Rectal smooth muscle tissue (tissue), 1 donor: ENCODE measurements at regions not wholly inside any gene's neighbourhood (a gene's known extent, or its start where the extent isn't known, plus 50 kb on each side); places are given as distances from the start of the nearest gene placed in this dataset.
A peak's percentile ranks its signal among the peaks of the same experiment; 100 is the strongest.

Source experiments
- H3K27ac ChIP-seq: one replicate; pipeline ENCODE4 v1.7.0; 2013; ENCODE audit warnings: low read depth, low read length, inconsistent platforms
- H3K27me3 ChIP-seq: one replicate; pipeline ENCODE4 v1.7.0; 2013; ENCODE audit warnings: low read length; ENCODE audit not compliant: control insufficient read depth, insufficient read depth
- H3K36me3 ChIP-seq: one replicate; pipeline ENCODE4 v1.7.0; 2013; ENCODE audit warnings: low read length; ENCODE audit not compliant: control insufficient read depth, insufficient read depth
- H3K4me1 ChIP-seq: one replicate; pipeline ENCODE4 v1.7.0; 2013; ENCODE audit warnings: low read length; ENCODE audit not compliant: control insufficient read depth, insufficient read depth
- H3K4me3 ChIP-seq: one replicate; pipeline ENCODE4 v1.7.0; 2013; ENCODE audit warnings: low read length
- H3K9ac ChIP-seq: one replicate; pipeline ENCODE4 v1.7.0; 2013; ENCODE audit warnings: low read length

- Histone ChIP-seq H3K36me3 (no peaks in the 10 kb centered on the region), H3K4me1 (peaks cover 2% of the 10 kb centered on the region), H3K27ac (no peak overlapping the region), H3K27me3 (no peaks in the 10 kb centered on the region), H3K4me3 (no peak overlapping the region), H3K9ac (no peak overlapping the region)
Measured at GRCh38 chr1:93815366-93816110, 63.5 kb downstream of the DNTTIP2 start.

GRCh38 chr1:93814795-93815340, 64.1 kb downstream of the DNTTIP2 start:
- no peak overlapping the region for H3K27ac ChIP-seq
- no peaks in the 10 kb centered on the region for H3K36me3 ChIP-seq
- H3K27me3 ChIP-seq = no peaks in the 10 kb centered on the region
- no peak overlapping the region for H3K4me3 ChIP-seq
- no peak overlapping the region for H3K9ac ChIP-seq
- H3K4me1 ChIP-seq = peaks cover 2% of the 10 kb centered on the region

GRCh38 chr1:93814059-93814794, 64.8 kb downstream of the DNTTIP2 start:
- Histone ChIP-seq H3K9ac (no peak overlapping the region), H3K4me3 (no peak overlapping the region), H3K4me1 (peaks cover 2% of the 10 kb centered on the region), H3K27me3 (no peaks in the 10 kb centered on the region), H3K36me3 (no peaks in the 10 kb centered on the region), H3K27ac (no peak overlapping the region)

GRCh38 chr1:93813076-93813475, 65.9 kb downstream of the DNTTIP2 start:
- H3K36me3 ChIP-seq = no peaks in the 10 kb centered on the region
- peaks cover 2% of the 10 kb centered on the region for H3K4me1 ChIP-seq
- no peak overlapping the region for H3K4me3 ChIP-seq
- H3K27me3 ChIP-seq = no peaks in the 10 kb centered on the region
- H3K9ac ChIP-seq = no peak overlapping the region
- no peak overlapping the region for H3K27ac ChIP-seq

- no peak overlapping the region for H3K4me3 ChIP-seq
- H3K36me3 ChIP-seq = no peaks in the 10 kb centered on the region
- peaks cover 2% of the 10 kb centered on the region for H3K4me1 ChIP-seq
- H3K27me3 ChIP-seq = no peaks in the 10 kb centered on the region
- H3K9ac ChIP-seq = no peak overlapping the region
- H3K27ac ChIP-seq = peak overlapping the region; percentile 28
Measured at GRCh38 chr1:93811326-93812065, 67.5 kb downstream of the DNTTIP2 start.

GRCh38 chr1:93810316-93810715, 68.7 kb downstream of the DNTTIP2 start:
- Histone ChIP-seq H3K27me3 (no peaks in the 10 kb centered on the region), H3K9ac (no peak overlapping the region), H3K4me3 (no peak overlapping the region), H3K27ac (no peak overlapping the region), H3K36me3 (no peaks in the 10 kb centered on the region), H3K4me1 (peaks cover 2% of the 10 kb centered on the region)

- H3K4me3 ChIP-seq = no peak overlapping the region
- H3K4me1 ChIP-seq = peaks cover 2% of the 10 kb centered on the region
- H3K27ac ChIP-seq = no peak overlapping the region
- H3K36me3 ChIP-seq = no peaks in the 10 kb centered on the region
- no peak overlapping the region for H3K9ac ChIP-seq
- no peaks in the 10 kb centered on the region for H3K27me3 ChIP-seq
Measured at GRCh38 chr1:93808871-93809270, 70.1 kb downstream of the DNTTIP2 start.

- Histone ChIP-seq H3K9ac (no peak overlapping the region), H3K4me3 (no peak overlapping the region), H3K27me3 (no peaks in the 10 kb centered on the region)
Measured at GRCh38 chr1:93807311-93807930, 71.6 kb downstream of the DNTTIP2 start.

GRCh38 chr1:93805027-93805610, 73.9 kb downstream of the DNTTIP2 start:
- Histone ChIP-seq H3K27ac (no peak overlapping the region), H3K4me3 (no peak overlapping the region), H3K4me1 (no peaks in the 10 kb centered on the region), H3K36me3 (no peaks in the 10 kb centered on the region), H3K9ac (no peak overlapping the region), H3K27me3 (no peaks in the 10 kb centered on the region)

More at GRCh38 chr1:93807311-93807930, 71.6 kb downstream of the DNTTIP2 start:
- Histone ChIP-seq H3K36me3 (no peaks in the 10 kb centered on the region), H3K27ac (no peak overlapping the region), H3K4me1 (peaks cover 2% of the 10 kb centered on the region)

- H3K4me1 ChIP-seq = no peaks in the 10 kb centered on the region
- H3K36me3 ChIP-seq = no peaks in the 10 kb centered on the region
- no peak overlapping the region for H3K9ac ChIP-seq
- H3K27me3 ChIP-seq = no peaks in the 10 kb centered on the region
- no peak overlapping the region for H3K4me3 ChIP-seq
- no peak overlapping the region for H3K27ac ChIP-seq
Measured at GRCh38 chr1:93804412-93804811, 74.6 kb downstream of the DNTTIP2 start.

GRCh38 chr1:93801471-93801870, 77.5 kb downstream of the DNTTIP2 start:
- H3K4me1 ChIP-seq = no peaks in the 10 kb centered on the region
- no peak overlapping the region for H3K9ac ChIP-seq
- no peak overlapping the region for H3K27ac ChIP-seq
- H3K27me3 ChIP-seq = no peaks in the 10 kb centered on the region
- no peaks in the 10 kb centered on the region for H3K36me3 ChIP-seq
- H3K4me3 ChIP-seq = no peak overlapping the region
